HG02763 (cell line): ENCODE measurements at regions not wholly inside any gene's neighbourhood (a gene's known extent, or its start where the extent isn't known, plus 50 kb on each side); places are given as distances from the start of the nearest gene placed in this dataset.
"Not testable (repeated sequence)": the region's sequence is repeated elsewhere in the genome, so short reads cannot be mapped to it uniquely, and the experiment has no call there.

ENCODE experiments used
- ATAC-seq: cut with Tn5 transposase; IDR thresholded peaks from one replicate; pipeline ENCODE4 v1.9.1; 2021; ENCODE audit warnings: mild to moderate bottlenecking, moderate library complexity; ENCODE audit not compliant: unreplicated experiment

DNA sequence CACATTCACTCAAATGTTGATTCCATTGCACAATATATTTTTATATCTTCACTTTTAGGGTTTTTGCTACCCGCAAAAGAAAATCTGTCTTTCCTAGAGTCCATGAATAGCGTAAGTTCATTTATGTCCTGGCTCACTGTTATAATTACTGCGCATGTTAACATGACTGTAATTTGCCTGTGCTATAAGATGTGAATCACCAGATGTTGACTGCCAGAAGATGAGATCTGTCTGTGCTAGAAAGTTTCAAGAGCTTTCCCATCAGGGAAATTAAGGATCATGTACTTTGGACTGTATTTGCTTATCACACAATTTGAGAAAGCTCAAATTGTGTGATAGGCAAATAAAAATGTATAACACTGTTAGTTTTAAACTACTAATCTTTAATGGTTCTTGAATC lies 322.5 kb downstream of the CHL1 start:
- ATAC-seq, result no peak

DNA sequence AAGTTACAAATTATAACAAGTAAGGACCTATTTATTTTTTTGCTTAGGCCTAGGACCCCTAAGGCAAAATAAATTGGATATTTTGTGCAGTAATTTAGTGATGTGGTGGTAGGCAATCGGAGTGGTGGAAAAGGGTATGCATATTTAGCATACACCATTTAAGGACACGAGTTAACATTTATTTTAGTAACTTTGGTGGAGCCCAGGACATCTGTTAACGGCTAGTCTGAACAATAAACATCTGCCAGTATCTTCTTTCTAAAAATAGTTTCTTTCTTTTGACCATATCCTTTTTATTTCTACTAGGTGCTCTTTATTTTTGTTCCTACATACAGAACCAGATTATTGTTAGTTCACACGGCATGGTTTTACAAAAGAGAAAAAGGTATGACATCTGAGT lies 326.3 kb downstream of the CHL1 start:
- no peak for ATAC-seq

DNA sequence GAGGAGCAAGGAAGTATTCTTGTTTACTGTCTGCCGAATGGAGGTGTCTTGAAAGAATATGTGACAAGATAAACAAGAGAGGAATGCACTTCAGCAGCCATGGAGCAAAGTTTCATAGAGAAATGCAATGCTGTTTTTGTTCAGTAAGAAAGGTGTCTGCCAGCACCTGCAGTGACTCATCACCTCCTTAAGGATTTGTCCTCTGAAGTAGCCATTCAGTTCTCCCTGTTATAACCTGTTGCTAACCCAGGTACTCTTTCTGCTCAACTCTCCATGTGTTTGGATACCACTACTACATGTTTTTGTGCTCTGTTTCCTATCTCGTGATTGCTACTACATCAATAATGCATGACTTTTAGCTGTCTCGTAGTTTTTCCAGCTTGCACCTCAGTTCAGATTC lies 328.9 kb downstream of the CHL1 start:
- ATAC-seq, result no peak

DNA sequence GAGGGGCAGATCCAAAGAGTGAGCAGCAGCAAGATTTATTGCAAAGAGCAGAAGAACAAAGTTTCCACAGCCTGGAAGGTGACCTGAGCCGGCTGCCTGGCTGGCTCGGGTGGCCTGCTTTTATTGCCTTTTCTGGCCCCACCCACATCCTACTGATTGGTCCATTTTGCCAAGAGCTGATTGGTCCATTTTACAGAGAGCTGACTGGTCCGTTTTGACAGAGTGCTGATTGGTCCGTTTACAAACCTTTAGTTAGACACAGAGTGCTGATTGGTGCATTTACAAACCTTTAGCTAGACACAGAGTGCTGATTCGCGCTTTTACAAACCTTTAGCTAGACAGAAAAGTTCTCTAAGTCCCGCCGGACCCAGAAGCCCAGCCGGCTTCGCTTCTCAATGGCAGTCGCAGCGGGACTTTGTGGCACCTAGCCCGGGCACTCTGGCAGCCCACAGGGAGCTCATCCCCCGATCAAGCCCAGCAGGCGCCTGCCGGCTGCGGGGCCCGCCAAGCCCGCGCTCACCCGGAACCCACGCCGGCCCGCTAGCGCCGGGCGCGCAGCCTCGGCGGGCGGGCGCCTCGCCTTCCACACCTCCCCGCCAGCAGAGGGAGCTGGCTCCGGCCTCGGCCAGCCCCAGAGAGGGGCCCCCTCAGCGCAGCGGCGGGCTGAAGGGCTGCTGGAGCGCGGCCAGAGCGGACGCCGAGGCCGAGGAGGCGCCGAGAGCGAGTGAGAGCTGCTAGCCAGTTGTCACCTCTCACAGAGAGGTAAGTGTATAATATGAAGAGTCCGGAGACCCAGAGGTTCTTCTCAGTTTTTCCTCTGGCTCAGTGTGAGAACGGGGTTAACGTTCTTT lies 339.2 kb downstream of the CHL1 start:
- ATAC-seq, result peak; percentile 45

DNA sequence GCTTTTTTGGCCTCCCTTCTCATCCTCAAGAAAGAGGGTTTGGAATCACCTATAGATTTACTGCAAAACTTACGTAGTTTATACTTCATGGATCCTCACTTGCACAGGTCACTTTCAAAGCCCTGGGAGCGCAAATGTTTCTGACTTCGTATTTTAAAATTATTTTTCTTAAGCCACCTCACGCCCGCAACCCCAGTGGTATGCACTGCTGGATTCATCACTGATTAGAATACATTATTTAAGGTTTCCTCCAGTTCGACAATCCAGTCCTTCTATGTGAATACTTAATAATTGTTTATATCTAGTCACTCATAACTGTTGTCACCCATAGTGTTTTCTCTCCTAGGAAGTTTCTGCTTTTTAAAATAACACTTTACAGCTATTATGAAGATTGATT lies 339.9 kb downstream of the CHL1 start:
- no peak for ATAC-seq

DNA sequence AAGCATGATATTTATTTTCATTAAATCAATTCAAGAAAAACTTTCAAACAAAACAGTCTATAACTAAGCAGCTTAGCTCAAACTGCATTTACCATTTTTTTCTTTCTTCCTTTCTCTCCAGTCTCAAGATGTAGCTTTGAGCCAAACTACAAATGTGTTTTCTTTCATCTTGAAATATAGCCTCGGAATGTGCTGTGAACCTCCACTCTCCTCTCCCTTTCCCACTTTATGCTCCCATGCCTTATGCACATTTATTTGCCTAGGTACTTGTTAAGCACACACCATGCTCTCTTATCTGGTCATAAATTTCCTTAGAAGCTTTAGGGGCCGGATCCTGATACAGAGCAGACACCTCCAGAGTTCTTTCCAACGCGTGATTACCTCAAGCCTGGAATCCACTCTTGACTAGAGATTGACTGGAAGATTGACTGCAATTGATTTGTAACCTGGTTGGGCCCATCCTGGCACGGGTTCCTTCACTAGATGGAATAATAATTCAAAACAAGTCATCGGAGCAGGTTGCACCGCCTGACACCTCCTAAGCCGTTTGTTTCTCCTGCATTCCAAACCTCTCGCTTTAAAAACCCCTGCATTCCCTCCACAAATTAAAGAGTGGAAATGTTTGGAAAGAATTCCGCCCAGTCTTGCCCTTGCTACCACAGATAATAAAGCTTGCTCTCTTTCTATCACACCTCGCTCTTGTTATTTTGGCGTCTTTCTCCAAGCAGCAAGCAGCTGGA lies 344.7 kb downstream of the CHL1 start:
- no peak for ATAC-seq

DNA sequence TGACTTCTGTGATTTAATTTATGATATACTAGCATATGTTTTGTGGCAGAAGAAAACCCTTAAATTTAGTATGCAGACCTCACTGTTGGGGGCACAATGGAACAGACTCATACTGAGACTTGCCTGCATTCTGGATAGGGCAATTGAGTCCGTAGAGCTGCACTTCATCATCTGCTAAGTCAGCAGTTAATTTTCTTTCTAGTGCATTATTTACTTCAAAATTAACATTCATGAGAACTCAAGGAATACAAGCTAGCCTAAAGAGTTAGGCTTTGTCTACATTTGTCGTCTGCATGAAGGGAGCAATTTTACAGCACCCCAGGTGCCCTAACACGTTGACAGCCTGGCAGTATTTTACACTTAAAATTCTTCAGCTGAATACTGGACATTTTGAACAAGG lies 345.5 kb downstream of the CHL1 start:
- no peak for ATAC-seq

DNA sequence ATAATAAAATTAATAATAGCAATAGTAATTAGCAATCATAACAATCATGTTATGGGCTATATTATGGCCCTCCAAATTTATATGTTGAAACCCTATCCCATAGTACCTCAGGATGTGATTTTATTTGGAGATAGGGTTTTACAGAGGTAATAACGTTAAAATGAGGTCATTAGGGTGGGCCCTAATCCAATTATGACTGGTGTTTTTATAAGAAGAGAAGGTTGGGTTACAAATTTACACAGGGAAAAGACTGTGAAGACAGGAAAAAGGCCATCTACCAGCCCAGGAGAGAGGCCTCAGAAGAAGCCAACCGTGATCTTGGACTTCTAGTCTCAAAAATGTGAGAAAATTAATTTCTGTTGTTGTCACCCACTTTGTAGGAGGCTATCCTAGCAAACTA lies 353.1 kb downstream of the CHL1 start:
- no peak for ATAC-seq

DNA sequence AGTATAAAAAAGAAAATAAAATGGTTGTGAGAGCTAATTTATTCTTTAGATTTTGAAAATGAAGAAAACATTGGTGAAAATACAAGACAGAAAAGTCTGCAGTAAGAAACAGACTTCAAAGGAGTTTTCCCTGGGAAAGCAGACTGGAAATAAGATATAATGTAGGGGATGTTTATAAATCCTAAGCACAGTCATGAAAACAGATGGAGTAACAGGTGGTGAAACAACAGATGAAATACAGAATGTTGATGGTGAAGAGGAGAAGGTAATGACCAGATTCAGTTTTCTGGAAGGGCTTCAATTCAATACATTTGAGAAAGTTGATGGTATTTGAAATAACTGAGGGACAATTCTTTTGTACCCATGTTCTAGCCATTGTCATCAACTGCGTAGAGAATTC lies 353.9 kb downstream of the CHL1 start:
- no peak for ATAC-seq

DNA sequence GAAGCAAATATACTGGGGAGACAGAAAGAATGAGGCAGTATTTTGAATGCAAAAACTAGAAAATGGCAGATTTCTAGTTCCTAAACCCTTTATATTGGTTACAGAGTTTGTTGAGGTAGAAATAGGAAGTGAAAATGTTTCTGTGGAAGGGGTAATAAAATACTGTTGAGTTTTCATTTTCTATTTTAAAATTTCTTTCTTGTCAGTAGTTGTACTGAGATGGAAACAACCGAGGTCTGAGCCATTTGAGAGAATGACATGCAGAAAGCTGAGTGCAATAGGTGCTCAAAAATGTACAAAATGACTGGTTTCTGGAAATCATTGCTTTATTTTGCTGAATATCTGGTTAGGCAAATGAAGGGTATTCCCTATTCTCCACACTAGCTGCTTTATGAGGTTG lies 361.4 kb downstream of the CHL1 start:
- ATAC-seq, result peak; percentile 97

DNA sequence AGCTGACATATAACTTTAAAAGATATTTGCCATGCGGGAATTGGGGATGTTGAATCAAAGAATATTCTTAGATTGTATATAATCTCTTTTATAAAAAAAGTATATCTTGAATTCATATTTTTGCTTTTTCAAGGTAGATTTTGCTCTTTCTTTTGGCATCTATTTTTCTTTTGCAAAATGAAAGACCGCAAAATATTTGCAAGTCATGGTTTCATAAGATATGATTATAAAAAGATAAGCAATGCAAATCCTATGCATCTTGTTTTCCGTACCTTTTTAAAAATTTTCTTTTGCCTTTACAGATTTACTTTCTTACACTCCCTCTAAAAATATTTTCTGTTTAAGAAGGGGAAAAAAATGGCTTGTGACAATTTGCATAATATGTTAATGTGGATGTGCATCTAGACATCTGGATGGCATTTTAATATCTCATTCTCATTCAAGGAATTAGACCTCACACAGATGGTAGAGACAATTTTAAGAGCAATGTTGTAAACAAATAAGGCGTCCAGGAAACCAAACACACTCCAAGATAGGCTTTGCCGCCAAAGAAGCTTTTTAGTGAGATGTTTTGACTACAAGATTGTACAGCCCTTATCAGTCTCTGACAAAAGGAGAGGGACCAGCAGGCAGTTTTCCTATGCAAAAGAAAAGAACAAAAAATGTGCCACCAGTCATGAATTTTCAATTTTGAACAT lies 371.1 kb downstream of the CHL1 start:
- ATAC-seq, result no peak

DNA sequence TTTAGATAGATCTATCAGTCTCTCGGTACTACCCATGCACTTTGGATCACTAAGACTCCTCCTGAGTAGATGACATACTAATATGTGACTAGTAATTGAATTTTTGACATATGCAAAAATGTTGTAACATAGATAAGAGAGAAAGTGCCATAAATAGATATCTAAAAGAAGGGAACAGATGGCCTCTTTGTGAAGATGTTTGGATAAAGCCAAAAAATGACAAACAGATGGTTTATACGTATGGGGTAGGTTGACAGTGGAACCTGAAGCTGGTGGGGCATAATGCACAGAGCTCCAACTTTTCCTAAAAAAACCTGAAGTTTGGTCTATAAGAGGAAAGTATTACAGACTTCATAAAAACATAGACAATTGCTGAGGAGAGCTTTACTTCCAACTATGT lies 383.0 kb downstream of the CHL1 start:
- not testable (repeated sequence) for ATAC-seq

DNA sequence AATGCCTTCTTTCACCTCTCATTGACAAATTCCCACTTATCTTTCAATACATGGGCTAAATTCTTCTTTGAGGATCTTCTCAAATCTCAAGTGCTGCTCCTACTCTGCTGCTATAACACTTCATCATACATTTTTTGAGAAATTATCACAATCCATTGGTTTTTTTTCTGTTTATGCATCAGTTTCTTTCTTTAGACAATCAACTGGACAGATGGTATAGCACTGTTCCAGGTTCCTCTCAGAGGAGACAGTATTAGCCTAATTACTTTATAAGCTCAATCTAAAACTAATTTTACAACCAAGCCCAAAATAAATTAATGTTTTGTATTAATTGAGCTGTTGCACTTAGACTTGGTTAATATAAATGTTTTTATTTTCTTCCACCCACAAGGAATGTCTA lies 392.5 kb downstream of the CHL1 start:
- ATAC-seq, result not testable (repeated sequence)

DNA sequence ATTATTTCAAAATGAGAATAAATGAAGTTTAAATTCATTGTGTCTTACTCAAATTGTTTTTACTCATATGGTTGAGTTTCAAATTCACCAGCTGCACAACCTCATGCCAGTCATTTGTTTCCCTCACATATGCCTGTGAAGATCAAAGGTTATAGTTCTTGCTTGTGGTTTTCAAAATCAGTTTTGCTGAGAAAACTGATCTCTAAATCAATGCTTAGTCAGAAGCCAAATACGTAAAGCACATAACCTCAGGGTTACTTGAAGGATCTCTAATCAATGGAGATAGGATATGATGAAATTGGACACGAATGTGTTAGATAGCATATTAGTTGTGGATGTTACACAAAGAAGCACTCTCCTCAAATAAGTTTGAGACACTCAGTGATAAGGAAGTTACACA lies 400.7 kb downstream of the CHL1 start:
- ATAC-seq, result not testable (repeated sequence)

DNA sequence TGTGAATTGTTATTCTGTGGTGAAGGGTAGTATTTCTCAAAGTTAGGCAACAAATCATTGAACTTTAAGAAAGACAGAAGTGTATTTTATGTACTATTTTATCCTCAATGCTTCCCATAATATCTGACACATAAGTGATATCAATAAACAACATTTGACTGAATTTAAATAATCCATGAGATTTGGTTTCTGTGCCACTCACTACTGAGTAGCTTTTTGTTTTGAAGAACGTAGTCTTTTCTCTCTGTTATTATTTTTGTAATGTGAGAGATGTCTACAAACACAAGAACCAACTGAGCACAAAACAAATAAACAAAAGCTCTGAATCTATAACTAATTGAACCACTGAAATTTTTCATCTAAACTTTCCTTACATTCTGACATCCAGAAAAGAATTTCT lies 401.2 kb downstream of the CHL1 start:
- not testable (repeated sequence) for ATAC-seq

DNA sequence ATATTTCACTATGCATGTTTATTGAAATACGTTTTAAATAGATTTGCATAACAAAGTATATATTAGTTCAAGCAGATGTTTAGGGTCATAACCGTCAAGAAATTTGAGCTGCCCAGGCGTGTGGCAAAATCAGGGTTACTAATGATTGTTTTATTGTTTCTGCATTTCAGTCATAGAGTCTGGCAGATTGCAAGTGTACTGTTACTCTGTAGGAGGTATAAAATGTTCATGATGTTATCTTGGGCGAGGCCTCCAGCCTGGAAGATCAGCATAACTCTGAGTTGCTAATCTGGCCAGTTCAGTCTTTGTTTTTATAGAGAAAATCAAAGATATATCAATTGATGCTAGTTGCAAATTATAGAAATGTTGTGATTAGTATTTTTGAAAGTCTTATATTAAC lies 410.9 kb downstream of the CHL1 start:
- not testable (repeated sequence) for ATAC-seq

DNA sequence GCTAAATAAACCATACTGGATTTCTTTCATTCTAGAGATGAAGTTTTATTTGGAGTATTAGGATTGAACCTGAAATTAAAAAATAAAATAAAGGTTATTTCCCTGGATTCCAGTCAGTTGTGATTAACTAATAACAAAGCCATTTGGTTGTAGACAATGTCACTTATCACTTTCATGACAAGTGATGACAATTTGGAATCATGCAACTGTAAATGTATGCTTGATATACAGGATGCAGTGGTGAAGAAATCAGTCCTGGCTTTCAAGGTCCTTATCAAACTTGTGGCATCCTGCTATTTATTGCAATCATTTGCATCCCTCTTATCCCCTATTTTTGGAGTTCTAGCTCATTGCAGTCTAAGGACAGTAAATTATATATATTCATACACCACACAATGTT lies 425.2 kb downstream of the CHL1 start:
- no peak for ATAC-seq

DNA sequence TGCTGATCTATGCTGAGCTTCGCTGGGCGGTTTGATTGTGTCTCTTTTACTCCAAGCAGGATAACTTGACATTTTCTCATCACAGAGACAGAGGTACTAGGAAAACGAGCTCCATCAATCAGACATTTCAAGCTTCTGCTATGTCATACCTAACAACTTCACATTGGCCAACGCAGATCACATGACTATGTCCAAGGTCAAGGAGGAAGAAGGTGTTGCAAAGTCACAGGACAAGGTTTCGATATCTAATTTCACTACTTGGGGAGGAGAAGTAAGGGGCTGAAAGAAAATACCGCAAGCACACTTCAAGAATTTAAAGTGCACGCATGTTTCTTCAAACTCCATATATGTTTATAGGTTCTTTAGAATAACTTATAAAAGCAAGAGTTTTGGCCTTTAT lies 425.8 kb downstream of the CHL1 start:
- ATAC-seq, result no peak

DNA sequence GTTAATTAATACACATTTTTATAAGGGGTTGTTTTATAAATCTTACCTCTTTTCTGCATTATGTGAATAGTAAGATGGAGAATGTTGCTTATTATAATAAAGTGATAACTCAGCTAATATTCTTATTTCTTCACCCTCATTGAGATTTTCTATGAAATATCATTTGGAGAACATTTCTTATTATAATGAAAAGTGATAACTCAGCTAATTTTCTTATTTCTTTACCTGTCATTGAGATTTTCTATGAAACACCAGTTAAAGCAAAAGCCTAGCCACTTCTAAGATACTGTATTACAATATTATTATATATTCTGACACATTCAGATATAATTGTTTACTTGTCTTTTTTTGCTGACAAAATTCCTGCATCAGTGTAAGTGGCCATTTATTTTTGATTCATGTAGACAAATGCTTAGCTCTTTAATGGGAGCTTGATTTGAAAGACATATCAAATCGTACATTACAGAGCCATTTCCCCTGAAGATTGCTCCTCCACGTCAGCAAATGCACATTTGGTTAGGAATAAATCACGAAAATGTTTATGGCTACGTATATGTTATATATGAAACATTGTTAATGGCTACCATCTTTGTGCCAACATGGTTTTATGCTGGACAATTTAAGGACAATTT lies 427.5 kb downstream of the CHL1 start:
- no peak for ATAC-seq

DNA sequence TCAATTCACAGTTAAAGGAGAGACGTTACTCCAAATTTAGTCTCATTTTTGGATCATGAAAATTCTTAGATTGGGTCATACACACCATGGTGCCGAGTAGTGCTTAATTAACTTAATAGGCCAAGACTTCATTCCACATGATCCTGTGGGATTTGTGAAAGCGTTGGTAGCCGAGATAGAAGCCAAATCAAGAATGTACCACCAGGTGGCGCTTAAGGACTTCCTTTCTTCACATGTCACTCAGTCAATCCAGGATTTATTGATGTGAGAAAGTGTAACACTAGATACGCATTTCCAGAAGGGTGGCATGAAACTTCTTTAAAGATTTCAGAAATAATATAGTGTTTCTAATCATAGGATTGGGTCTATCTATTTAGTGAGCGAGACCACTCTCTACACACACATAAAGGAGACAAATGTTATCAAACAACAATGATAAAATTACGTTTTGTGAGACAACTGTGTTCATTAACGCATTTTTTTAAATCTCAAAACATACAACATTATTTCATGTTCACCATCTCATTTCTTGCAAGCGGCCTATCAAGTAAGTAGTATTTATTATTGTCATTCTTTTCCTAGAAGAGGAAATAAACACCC lies 436.1 kb downstream of the CHL1 start:
- peak; percentile 66 for ATAC-seq

DNA sequence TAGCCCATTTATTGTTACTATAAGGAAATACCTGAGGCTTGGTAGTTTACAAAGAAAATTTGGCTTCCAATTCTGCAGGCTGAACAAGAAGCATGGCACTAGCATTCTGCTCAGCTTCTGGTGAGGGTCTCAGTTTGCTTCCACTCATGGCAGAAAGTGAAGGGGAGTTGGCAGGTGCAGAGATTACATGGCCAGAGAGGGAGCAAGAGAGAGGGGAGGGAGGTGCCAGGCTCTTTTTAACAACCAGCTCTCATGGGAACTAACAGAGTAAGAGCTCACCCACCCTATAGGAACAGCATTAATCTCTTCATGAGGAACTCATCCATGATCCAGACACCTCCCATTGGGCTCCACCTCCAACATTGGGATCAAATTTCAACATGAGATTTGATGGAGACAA lies 437.9 kb downstream of the CHL1 start:
- ATAC-seq, result no peak
